HG02610 (cell line): ENCODE measurements at regions not wholly inside any gene's neighbourhood (a gene's known extent, or its start where the extent isn't known, plus 50 kb on each side); places are given as distances from the start of the nearest gene placed in this dataset.

Source experiments
- ATAC-seq: cut with Tn5 transposase; IDR thresholded peaks from one replicate; pipeline ENCODE4 v1.9.1; 2021; ENCODE audit warnings: mild to moderate bottlenecking, moderate library complexity; ENCODE audit not compliant: unreplicated experiment

DNA sequence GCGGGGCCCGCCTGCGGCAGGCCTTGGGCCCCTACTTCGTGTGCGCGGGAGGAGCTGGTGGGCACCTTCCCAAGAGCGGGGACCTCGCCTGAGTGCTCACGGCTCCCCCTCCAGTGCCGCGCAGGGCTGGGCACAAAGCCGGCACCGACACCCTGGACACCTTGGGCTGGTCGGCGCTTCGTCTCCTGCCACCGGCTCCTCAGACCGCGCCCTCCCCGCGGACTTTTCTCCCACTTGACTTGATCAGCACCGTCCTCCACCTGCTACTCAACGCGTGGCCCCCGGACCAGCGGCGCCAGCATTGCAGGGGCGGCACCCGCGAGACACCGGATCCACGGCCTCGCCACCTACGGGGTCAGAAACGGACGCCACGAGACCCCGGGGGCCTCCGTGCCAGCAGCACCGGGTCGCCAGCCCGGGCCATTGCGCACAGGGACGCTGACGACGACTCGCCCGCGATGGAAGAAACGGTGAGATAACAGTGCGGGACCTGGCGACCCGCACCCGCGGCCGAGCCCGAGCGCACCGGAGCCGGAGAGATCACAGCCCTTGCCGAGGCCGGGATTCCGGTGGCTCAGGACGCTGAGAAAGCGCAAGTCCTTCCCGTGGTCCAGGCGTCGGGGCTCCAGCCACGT, 154.2 kb downstream of the DLL1 start:
- ATAC-seq, result no peak

DNA sequence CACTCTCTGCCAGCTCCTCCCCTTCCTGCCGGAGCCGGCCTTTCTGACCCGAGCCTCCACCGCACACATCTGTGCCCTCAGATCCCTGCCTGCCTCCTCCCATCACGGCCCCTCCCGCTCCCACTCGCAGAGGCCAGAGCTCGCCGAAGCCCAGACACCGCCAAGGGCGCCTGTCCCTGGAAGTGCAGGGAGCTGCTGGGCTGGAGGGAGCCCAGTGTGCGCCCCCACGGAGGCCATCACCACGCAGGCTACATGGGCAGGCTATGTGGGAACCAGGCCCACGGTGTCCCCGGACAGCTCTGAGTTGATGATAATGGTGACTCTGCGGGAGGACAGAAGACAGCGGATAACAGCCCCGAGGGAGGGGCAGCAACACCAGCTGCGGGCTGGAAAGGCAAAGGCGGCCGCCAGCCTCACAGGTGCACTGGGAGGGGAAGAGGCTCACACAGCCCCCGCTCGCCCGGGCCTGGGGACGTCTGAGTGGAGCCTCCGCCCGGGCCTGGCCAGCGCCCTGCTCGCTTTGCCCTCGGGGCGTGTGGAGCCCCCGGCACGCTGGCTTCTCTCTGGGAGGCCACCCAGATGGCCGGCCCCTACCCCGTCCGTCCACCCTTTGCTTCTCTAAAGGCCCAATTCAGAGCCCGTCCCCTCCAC, 154.9 kb downstream of the DLL1 start:
- no peak for ATAC-seq

- ATAC-seq, result no peak
Measured at GRCh38 chr6:170135461-170135820, 155.4 kb downstream of the DLL1 start.

- ATAC-seq, result no peak
Measured at GRCh38 chr6:170134471-170135440, 156.1 kb downstream of the DLL1 start.

DNA sequence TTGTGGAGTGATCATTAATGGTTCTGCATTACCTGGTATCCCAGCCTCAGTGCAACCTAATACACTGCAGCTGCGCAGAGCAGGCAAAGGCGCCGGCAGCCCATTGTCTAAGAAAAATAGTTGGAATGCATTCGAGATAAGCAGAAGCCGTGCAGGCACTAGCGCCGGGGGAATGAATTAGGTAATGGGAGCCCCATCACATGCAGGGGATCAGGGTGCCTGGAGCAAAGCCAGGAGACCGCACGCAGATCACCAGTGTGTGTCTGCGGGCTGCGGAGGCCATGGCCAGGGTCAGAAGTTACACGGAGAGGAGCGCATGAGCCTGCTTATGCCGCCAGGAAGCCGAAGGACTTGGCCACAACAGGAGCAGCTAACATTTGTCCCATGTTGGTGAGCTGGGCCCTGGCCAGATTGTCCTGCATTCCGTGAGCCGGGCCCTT, 156.8 kb downstream of the DLL1 start:
- no peak for ATAC-seq

GRCh38 chr6:170132561-170132991, 158.3 kb downstream of the DLL1 start:
- no peak for ATAC-seq

GRCh38 chr6:170132011-170132521, 158.8 kb downstream of the DLL1 start:
- no peak for ATAC-seq

- no peak for ATAC-seq
Measured at GRCh38 chr6:170131351-170131750, 159.5 kb downstream of the DLL1 start.

DNA sequence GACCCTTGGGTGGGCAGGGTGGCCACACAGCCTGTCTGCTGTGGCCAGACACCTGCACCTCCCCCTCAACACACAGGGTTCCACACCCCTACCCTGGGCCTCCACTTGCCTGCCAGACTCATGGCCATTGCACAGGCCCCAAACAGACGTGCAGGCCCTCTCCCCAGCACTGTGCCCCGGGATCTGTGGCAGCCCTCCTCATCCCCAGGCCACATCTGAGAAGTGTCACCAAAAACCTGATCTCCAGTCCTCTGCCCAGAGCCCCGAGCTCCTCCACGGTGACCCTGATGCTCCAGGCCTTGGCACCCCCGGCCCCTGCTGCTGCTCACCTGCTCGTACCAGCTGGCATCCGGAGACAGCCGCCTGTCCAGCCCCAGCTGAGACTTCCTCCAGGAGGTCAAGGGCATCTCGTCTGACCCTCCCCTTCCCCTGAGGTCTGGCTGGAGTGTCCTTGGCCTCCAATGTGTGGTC, 160.1 kb downstream of the DLL1 start:
- no peak for ATAC-seq

GRCh38 chr6:170130201-170130621, 160.7 kb downstream of the DLL1 start:
- ATAC-seq, result no peak

GRCh38 chr6:170129691-170130171, 161.1 kb downstream of the DLL1 start:
- no peak for ATAC-seq

DNA sequence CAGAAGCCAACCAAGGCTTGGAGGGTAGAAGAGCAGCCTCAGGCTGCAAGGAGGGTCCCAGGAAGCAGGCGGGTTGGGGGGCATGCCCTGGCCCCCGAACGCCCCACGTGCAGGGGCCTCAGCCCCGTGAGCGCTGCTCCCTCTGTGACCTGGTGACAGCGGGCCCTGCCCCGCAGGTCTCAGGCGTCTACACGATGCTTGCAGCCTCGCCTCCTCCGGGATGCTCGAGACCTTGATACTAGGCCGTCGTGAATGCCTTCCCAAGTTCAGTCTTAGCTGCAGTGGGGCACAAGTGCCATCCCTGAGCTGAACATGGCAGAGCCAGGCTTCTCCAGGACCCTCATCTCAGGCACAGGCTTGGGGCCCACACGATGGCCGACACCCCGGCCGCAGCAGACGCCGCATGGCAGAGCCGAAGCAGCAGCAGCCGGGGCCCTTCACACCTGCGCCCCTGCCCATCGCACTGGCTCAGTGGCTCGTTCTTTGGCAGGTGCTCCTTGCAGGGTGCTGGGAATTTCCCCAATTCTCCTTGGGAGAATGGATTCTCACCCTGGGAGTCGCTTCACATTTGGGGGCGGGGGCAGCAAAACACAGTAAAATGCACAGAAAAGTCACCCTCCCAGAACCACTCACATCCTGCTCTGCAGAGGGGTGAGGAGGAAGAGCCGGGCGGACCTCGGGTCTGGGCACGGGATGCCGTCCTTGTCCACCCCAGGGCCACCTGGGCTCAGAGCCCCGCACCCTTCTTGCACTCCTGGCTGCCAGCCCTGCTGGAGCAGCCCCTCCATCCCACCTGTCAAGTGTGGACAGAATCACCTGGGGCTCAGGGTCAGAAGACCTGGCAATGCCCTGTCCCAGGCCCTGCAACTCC, 161.8 kb downstream of the DLL1 start:
- no peak for ATAC-seq

GRCh38 chr6:170128346-170128745, 162.5 kb downstream of the DLL1 start:
- ATAC-seq, result no peak

- ATAC-seq, result no peak
Measured at GRCh38 chr6:170127151-170127550, 163.7 kb downstream of the DLL1 start.

- ATAC-seq, result no peak
Measured at GRCh38 chr6:170125456-170126300, 165.2 kb downstream of the DLL1 start.

- ATAC-seq, result no peak
Measured at GRCh38 chr6:170124836-170125235, 166.0 kb downstream of the DLL1 start.

DNA sequence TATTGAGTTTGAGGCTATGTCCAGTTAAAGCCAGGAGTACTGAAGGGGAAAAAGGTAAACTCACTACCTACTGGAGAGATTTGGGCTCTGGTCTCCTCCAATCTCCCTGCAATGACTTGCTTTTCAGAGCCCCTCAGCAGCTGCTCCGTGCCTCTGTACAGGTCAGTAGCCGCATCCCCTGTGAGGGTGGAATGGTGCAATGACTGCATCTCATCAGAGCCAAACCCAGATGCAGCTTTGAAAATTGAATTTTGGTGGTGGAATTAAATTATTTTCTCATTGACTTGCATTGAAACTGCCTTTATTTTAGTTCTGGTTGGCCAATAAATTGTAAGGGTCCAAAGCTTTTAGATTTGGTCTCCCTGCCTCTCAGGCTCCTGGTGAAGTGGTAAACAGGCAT, 166.7 kb downstream of the DLL1 start:
- no peak for ATAC-seq

DNA sequence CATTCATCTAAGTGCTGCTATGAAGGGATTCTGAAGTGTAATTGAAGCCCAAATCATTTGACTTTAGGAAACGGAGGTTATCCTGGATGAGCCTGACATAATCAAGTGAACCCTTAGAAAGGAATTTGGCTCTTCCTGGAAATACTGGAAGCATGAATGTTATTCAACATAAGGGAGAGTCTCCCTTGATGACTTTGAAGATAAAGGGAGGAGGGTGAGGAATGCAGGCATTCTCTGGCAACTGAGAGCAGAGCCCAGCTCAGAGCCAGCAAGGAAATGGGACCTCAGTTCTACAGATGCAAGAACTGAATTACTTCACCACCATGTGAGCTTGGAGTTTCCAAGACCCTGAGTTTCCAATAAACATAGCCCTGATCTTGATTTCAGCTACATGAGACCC, 168.2 kb downstream of the DLL1 start:
- no peak for ATAC-seq
